Mesenteric fat pad (tissue), 1 donor: ENCODE measurements at regions not wholly inside any gene's neighbourhood (a gene's known extent, or its start where the extent isn't known, plus 50 kb on each side); places are given as distances from the start of the nearest gene placed in this dataset.
"Not testable (repeated sequence)": the region's sequence is repeated elsewhere in the genome, so short reads cannot be mapped to it uniquely, and the experiment has no call there.

Experiments
- DNase-seq: peaks from one replicate; pipeline ENCODE4 v3.0.0-alpha.2; 2020; ENCODE audit warnings: low spot score
- donor health status: DM: yes; HTN: yes; CAD: no.

GRCh38 chr4:126761947-126762662 is 870.7 kb upstream of the INTU start:
- no peak for DNase-seq

- no peak for DNase-seq
Observed at GRCh38 chr4:126762663-126763247, 870.0 kb upstream of the INTU start.

GRCh38 chr4:126766241-126766640 is 866.5 kb upstream of the INTU start:
- DNase-seq = no peak

- no peak for DNase-seq
Observed at GRCh38 chr4:126768338-126768737, 864.4 kb upstream of the INTU start.

GRCh38 chr4:126770811-126771553 is 861.8 kb upstream of the INTU start:
- DNase-seq = not testable (repeated sequence)

GRCh38 chr4:126771618-126772017 is 861.1 kb upstream of the INTU start:
- DNase-seq = not testable (repeated sequence)

GRCh38 chr4:126772662-126773061 is 860.1 kb upstream of the INTU start:
- no peak for DNase-seq

GRCh38 chr4:126775485-126776106 is 857.2 kb upstream of the INTU start:
- no peak for DNase-seq

- DNase-seq = no peak
Observed at GRCh38 chr4:126776361-126776760, 856.4 kb upstream of the INTU start.

- no peak for DNase-seq
Observed at GRCh38 chr4:126777649-126778048, 855.1 kb upstream of the INTU start.

- DNase-seq = no peak
Observed at GRCh38 chr4:126778348-126778747, 854.4 kb upstream of the INTU start.

- DNase-seq = no peak
Observed at GRCh38 chr4:126779001-126779400, 853.8 kb upstream of the INTU start.

- DNase-seq = no peak
Observed at GRCh38 chr4:126779436-126780166, 853.2 kb upstream of the INTU start.

GRCh38 chr4:126783191-126783590 is 849.6 kb upstream of the INTU start:
- no peak for DNase-seq

GRCh38 chr4:126784966-126785580 is 847.7 kb upstream of the INTU start:
- no peak for DNase-seq

GRCh38 chr4:126790633-126791032 is 842.1 kb upstream of the INTU start:
- DNase-seq = no peak

GRCh38 chr4:126794363-126794762 is 838.4 kb upstream of the INTU start:
- no peak for DNase-seq

- no peak for DNase-seq
Observed at GRCh38 chr4:126798214-126798613, 834.5 kb upstream of the INTU start.

- DNase-seq = no peak
Observed at GRCh38 chr4:126799416-126799815, 833.3 kb upstream of the INTU start.

- no peak for DNase-seq
Observed at GRCh38 chr4:126799971-126800574, 832.7 kb upstream of the INTU start.
